Brain microvascular endothelial cell (primary cell): ENCODE measurements at regions not wholly inside any gene's neighbourhood (a gene's known extent, or its start where the extent isn't known, plus 50 kb on each side); places are given as distances from the start of the nearest gene placed in this dataset.
"Not testable (repeated sequence)": the region's sequence is repeated elsewhere in the genome, so short reads cannot be mapped to it uniquely, and the experiment has no call there.

Experiments used
- DNase-seq: peaks from one replicate; pipeline ENCODE4 v3.0.0-alpha.2; 2020
- H3K27ac ChIP-seq: fragments of 250-450 bp; sonication (Bioruptor Pico); 2 replicates; pipeline ENCODE4 v1.5.1; 2020; ENCODE audit warnings: mild to moderate bottlenecking, moderate library complexity
- H3K27me3 ChIP-seq: fragments of 250-450 bp; sonication (Bioruptor Pico); replicated peaks from 2 replicates; pipeline ENCODE4 v1.5.1; 2020; ENCODE audit warnings: mild to moderate bottlenecking
- H3K36me3 ChIP-seq: fragments of 250-450 bp; sonication (Bioruptor Pico); replicated peaks from 2 replicates; pipeline ENCODE4 v1.5.1; 2020; ENCODE audit warnings: mild to moderate bottlenecking
- H3K4me3 ChIP-seq: 2 replicates; pipeline ENCODE4 v1.5.1; 2011; ENCODE audit warnings: low read depth, mild to moderate bottlenecking, control low read depth, low read length, moderate library complexity
- CTCF ChIP-seq: IDR thresholded peaks from 2 replicates; pipeline ENCODE4 v1.5.1; 2011; ENCODE audit warnings: low read depth, mild to moderate bottlenecking, moderate library complexity, low read length, control low read depth, inconsistent platforms; ENCODE audit errors: missing control alignments
- in situ Hi-C: cut with HindIII; loops from 2 replicates; pipeline ENCODE4 v1.10.0; 2017; ENCODE audit warnings: low sequenced_read_pairs, low pct_ligation_motif_present

GRCh38 chr22:25346859-25347751 is 127.7 kb downstream of the CRYBB2 start:
- no peak for DNase-seq
- Histone ChIP-seq H3K4me3 (no peak overlapping the region), H3K36me3 (no peaks in the 10 kb centered on the region), H3K27me3 (no peaks in the 10 kb centered on the region), H3K27ac (no peak overlapping the region)
- no peak for TF ChIP-seq CTCF
- in situ Hi-C loops = no loop called here

GRCh38 chr22:25347752-25348102 is 128.3 kb downstream of the CRYBB2 start:
- H3K27me3 ChIP-seq = no peaks in the 10 kb centered on the region
- in situ Hi-C loops = no loop called here

GRCh38 chr22:25348391-25348790 is 129.0 kb downstream of the CRYBB2 start:
- TF ChIP-seq CTCF = no peak
- in situ Hi-C loops = no loop called here
- no peaks in the 10 kb centered on the region for H3K36me3 ChIP-seq

More at GRCh38 chr22:25347752-25348102, 128.3 kb downstream of the CRYBB2 start:
- DNase-seq = no peak
- Histone ChIP-seq H3K4me3 (no peak overlapping the region), H3K36me3 (no peaks in the 10 kb centered on the region), H3K27ac (no peak overlapping the region)
- no peak for TF ChIP-seq CTCF

GRCh38 chr22:25348996-25349395 is 129.6 kb downstream of the CRYBB2 start:
- H3K27me3 ChIP-seq, in situ Hi-C loops, H3K36me3 ChIP-seq, H3K4me3 ChIP-seq, H3K27ac ChIP-seq, DNase-seq: not testable (repeated sequence)

More at GRCh38 chr22:25348391-25348790, 129.0 kb downstream of the CRYBB2 start:
- no peak for DNase-seq
- Histone ChIP-seq H3K27ac (no peak overlapping the region), H3K4me3 (no peak overlapping the region), H3K27me3 (no peaks in the 10 kb centered on the region)

GRCh38 chr22:25350551-25350971 is 131.1 kb downstream of the CRYBB2 start:
- Histone ChIP-seq H3K27me3 (no peaks in the 10 kb centered on the region), H3K27ac (no peak overlapping the region), H3K4me3 (no peak overlapping the region), H3K36me3 (no peaks in the 10 kb centered on the region)
- no peak for DNase-seq
- TF ChIP-seq CTCF = no peak
- in situ Hi-C loops = no loop called here

GRCh38 chr22:25351631-25352293 is 132.3 kb downstream of the CRYBB2 start:
- DNase-seq = no peak
- in situ Hi-C loops = no loop called here
- no peak for TF ChIP-seq CTCF
- Histone ChIP-seq H3K4me3 (no peak overlapping the region), H3K27ac (no peak overlapping the region), H3K36me3 (no peaks in the 10 kb centered on the region), H3K27me3 (no peaks in the 10 kb centered on the region)
